HG02870 (cell line): ENCODE measurements at regions not wholly inside any gene's neighbourhood (a gene's known extent, or its start where the extent isn't known, plus 50 kb on each side); places are given as distances from the start of the nearest gene placed in this dataset.
"Not testable (repeated sequence)": the region's sequence is repeated elsewhere in the genome, so short reads cannot be mapped to it uniquely, and the experiment has no call there.

ENCODE experiments used
- ATAC-seq: cut with Tn5 transposase; IDR thresholded peaks from one replicate; pipeline ENCODE4 v1.9.1; 2021; ENCODE audit warnings: mild to moderate bottlenecking, moderate library complexity; ENCODE audit not compliant: unreplicated experiment

DNA sequence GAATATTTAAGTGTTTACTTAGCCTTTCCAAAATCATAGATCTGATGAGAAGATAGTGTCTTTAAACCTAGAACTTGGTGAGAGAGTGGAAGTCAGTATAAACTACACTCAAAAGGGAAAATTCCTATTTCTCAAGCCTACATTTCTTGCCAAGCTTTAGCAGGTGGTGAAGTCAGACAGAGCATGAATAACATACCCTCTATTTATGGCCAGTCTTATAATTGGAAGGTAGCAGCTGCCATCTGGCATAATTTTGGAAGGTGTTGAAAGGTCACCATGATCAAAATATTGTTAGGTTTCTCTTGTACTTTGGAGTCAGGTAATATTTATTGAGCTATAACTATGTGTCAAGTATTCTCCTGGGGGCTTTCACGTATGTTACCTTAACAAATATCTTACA lies 729.3 kb upstream of the KIF2B start:
- ATAC-seq: no peak

DNA sequence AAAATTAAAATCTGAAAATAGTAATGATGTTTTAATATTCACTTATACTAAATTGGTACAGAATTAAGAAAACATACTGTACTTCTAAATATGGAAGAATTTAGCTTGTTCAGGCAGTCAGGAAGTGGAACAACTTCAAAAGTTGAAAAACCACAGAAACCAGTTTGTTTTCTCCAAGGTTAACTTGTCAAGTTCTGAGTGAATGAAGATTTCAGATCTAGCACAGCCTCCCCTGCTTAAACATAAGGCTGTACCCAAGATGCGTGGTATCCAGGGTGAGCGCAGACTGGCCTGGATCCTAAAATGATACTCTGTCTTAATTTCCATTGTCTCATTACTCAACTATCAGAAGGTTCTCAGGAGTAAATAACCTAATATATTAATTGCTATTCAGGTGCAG lies 730.7 kb upstream of the KIF2B start:
- no peak for ATAC-seq

GRCh38 chr17:53090770-53091169 lies 732.0 kb upstream of the KIF2B start:
- ATAC-seq: no peak

DNA sequence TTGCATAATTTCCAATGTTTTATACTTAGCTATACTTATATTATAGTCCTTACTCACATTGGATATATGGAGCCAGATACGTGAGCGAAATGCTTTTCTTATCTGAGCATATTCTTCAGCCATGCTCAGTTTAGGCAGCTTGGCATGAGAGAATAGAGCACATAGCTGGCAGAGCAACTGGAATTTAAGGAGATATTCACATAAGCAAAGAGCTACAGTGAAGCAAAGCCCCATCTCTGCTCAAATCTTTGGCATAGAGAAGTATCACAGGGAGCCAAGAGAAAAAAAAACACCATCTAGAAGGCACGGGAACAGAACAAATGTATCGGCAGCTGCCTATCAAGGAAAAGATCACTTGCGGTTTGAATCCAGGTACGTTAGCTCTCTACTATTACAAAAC lies 734.2 kb upstream of the KIF2B start:
- ATAC-seq: no peak

DNA sequence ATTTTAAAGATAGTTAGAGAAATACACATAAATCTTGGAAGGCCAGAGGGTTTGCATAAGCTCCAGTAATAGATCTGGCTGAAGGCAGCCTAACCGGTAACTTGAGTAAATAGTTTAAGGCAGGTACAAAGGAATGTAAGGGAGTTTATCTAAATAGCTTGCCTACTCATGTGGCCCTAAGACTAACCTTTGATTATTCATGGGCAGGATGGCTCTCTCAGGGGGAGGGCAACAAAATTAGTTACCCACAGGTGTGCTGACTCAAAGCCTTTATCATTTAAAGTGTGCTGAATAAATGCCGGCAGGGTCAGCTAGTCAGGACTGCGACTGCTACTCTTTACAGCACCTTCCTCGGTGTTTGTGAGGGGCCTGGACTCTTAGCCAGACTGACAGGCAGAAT lies 761.3 kb upstream of the KIF2B start:
- no peak for ATAC-seq

- ATAC-seq: no peak
These were observed 764.7 kb upstream of the KIF2B start for GRCh38 chr17:53058031-53058430.

DNA sequence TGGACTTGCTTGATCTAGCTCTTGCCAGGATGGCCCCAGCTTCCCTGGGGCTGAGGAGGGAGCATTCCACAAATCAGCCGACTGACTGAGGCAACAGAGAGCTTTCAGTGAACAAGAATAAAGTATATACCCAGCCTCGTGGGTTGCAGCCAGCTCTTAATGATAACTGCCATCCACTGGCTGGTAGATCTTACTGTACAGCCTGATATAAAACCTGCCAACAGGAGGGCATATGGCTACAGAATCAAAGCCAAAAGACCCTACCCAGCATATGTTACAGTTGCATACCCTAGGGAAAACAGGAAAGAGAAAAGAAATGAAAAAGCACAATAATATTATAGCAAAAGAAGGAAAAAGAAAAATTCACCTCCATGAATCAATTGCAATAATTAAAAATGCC lies 775.9 kb upstream of the KIF2B start:
- ATAC-seq: no peak

GRCh38 chr17:53039981-53040380 lies 782.7 kb upstream of the KIF2B start:
- ATAC-seq: no peak

- ATAC-seq: no peak
These were observed 789.4 kb upstream of the KIF2B start for GRCh38 chr17:53033297-53033696.

DNA sequence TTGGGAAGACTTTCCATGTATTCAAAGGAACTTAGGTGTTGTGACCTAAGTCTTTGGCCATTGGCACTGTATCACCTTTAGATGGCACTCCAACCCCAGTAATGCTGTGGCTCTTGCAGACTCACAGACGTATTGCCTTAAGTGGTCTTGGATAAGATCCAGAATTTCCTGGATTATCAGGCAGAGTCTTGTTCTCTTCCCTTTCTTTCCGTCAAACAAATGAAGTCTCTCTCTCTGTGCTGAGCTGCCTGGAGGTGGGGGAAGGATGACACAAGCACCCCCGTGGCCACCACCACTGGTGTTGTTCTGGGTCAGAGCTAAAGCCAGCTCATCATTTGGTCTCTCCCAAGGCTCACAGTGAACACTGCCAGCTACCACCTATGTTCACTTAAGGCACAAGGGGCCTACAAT lies 789.9 kb upstream of the KIF2B start:
- no peak for ATAC-seq

GRCh38 chr17:53017227-53017626 lies 805.5 kb upstream of the KIF2B start:
- ATAC-seq: no peak

DNA sequence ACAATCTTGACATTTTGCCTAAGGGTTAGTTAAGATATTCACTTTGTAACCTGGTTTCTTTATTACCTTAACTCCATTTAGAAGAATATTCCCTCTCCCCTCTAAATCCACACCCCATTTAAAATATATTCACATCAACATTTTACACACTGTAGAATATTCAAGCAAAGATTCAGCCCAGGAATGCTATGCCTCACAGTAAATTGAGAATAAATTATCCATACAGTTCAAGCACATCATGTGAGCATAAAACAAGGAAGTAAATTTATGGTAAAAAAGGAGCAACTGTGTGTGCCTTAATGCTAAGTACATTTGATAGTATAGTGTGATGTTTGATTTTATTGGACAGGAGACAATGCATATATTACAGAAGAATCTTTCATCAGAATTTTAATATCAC lies 806.6 kb upstream of the KIF2B start:
- ATAC-seq: no peak

GRCh38 chr17:53012364-53012763 lies 810.4 kb upstream of the KIF2B start:
- no peak for ATAC-seq

GRCh38 chr17:53006006-53006405 lies 816.7 kb upstream of the KIF2B start:
- ATAC-seq: no peak

GRCh38 chr17:53004902-53005301 lies 817.8 kb upstream of the KIF2B start:
- no peak for ATAC-seq

DNA sequence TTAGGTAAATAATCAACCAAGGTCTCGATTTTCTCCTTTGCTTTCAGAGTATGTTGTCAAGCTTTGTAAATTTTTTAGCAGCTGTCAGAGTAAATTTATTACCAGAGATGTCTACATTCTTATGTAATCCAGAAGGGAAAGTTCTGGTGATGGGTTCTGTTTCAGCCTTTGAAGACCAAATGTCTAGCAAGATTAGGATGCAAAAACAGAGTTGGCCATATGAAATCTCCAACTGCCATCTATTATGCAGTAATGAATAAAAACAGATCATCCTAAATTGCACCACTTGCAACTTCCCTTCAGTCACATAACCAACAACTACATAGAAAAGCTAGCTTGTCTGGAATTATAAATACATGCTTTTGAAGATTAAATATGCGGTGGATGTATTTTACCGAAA lies 826.8 kb upstream of the KIF2B start:
- no peak for ATAC-seq

DNA sequence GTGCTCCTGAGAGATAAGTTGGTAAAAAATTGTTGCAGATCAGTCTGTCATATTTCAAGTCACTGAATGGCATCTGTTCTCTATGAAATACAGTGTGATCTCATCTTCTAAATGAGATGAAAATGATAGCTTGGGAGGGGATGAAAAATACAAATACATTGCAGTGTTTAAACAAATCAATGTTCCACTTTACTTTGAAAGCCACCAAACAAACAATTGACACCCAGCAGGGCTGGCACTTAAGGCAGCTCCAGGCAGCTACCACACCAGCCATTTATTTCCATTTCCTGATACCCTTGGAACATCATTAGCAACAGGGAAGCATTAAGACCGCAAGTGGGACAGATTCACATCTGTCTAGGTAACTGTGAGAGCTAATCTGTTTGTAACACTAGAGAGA lies 827.6 kb upstream of the KIF2B start:
- no peak for ATAC-seq

- no peak for ATAC-seq
These were observed 827.6 kb upstream of the CA10 start for GRCh38 chr17:52986056-52986662.

- ATAC-seq: no peak
These were observed 823.8 kb upstream of the CA10 start for GRCh38 chr17:52982331-52982730.

GRCh38 chr17:52979921-52980320 lies 821.4 kb upstream of the CA10 start:
- no peak for ATAC-seq

DNA sequence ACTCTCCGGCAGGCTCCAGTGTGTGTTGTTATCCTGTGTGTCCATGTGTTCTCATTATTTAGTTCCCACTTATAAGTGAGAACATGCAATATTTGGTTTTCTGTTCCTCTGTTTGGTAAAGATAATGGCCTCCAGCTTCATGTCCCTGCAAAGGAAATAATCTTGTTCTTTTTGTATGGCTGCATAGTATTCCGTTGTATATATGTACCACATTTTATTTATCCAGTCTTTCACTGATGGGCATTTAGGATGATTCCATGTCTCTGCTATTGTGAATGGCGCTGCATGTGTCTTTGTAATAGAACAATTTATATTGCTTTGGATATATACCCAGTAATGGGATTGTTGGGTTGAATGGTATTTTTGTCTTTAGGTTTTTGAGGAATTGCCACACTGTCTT lies 807.3 kb upstream of the CA10 start:
- no peak for ATAC-seq

GRCh38 chr17:52961751-52962150 lies 803.2 kb upstream of the CA10 start:
- not testable (repeated sequence) for ATAC-seq

DNA sequence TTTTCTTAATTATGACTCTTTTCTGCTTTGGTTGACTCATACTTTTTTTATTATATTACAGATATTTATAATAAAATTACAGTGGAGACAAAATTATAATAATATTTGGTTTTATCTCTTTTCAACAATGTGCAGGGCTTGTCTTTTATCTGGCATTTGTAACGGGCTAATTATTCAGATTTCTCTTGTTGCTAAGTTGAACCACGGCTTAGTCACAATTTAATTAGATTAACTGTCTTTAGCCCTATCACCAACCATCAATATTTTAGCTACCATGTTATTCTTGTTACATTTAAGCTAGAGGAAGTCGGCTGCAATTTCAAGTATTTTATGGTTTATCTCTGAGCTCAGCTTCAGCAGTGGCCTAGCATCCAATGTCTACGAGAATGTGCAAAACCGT lies 798.9 kb upstream of the CA10 start:
- ATAC-seq: no peak

DNA sequence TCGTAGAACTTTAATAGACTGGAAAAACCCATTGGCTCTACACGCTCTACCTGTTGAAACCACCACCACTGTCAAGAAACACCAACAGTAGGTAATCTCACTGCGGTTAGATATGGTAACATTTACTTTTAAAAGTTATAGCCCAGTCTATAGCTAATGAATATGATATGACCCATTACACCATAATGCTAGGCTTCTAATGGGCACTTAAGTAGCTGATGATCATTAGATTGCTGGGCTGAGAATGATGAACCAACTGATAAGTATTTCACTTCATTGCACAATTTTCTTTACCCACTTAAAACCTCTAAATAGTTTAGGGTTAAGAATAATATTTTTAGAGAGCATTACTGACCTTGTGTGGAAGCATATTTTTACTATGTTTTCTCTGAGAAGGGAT lies 788.9 kb upstream of the CA10 start:
- no peak for ATAC-seq
